HFF-Myc (cell line): ENCODE measurements at regions not wholly inside any gene's neighbourhood (a gene's known extent, or its start where the extent isn't known, plus 50 kb on each side); places are given as distances from the start of the nearest gene placed in this dataset.

Source experiments
- DNase-seq: peaks from one replicate; pipeline ENCODE4 v3.0.0-alpha.2; 2011; ENCODE audit warnings: low read depth; ENCODE audit errors: extremely low read depth
- H3K4me3 ChIP-seq: replicated peaks from 2 replicates; pipeline ENCODE4 v1.5.1; 2011; ENCODE audit warnings: low read depth, mild to moderate bottlenecking, control low read depth, low read length
- TF ChIP-seq, protein P1 (sequence below): IDR thresholded peaks from 2 replicates; pipeline ENCODE4 v1.5.1; 2012; ENCODE audit warnings: mild to moderate bottlenecking, low read depth, low read length, control low read depth; ENCODE audit errors: missing control alignments

GRCh38 chr1:37134599-37134998, 100.3 kb upstream of the GRIK3 start:
- no peak for DNase-seq
- no peak overlapping the region for H3K4me3 ChIP-seq
- TF ChIP-seq, protein P1, sequence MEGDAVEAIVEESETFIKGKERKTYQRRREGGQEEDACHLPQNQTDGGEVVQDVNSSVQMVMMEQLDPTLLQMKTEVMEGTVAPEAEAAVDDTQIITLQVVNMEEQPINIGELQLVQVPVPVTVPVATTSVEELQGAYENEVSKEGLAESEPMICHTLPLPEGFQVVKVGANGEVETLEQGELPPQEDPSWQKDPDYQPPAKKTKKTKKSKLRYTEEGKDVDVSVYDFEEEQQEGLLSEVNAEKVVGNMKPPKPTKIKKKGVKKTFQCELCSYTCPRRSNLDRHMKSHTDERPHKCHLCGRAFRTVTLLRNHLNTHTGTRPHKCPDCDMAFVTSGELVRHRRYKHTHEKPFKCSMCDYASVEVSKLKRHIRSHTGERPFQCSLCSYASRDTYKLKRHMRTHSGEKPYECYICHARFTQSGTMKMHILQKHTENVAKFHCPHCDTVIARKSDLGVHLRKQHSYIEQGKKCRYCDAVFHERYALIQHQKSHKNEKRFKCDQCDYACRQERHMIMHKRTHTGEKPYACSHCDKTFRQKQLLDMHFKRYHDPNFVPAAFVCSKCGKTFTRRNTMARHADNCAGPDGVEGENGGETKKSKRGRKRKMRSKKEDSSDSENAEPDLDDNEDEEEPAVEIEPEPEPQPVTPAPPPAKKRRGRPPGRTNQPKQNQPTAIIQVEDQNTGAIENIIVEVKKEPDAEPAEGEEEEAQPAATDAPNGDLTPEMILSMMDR: no peak

DNA sequence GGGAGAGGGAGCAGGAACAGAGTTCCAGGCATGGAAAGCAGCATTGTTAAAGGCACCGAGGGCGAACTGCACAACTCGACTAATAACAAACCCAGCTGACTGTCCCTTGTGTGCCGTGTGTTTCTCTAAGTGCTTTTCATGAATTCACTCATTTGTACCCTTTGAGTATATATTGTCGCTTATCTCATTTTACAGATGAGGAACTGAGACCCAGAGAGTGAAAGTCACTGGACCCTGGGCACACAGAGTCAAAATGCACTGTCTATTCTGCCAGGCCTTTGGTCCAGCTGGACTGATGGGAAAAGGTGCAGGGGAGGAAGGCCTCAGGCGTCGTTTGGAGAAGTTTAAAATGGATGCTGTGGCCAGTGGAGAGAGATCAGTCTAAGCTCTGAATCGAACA, 100.7 kb upstream of the GRIK3 start:
- TF ChIP-seq, protein P1: no peak
- H3K4me3 ChIP-seq: no peak overlapping the region
- no peak for DNase-seq

DNA sequence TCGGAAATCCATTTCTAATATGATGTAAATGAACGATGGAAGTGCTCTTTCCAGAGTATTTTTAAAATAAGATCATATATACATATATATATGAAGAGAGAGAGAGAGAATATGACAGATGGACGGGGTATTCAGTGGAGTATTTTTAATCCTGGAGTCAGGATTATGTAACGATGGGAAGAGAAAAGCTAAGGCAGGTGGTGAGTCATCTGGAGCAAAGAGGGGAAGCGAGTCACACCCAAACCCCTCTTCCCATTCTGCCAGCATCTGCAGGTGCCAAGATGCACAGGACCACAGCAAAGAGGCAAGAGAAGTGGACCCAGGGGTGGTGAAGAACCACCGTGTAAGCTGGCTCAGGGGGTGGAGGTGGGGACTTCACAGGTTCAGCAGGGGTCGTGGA, 102.7 kb upstream of the GRIK3 start:
- no peak overlapping the region for H3K4me3 ChIP-seq
- TF ChIP-seq, protein P1: no peak
- DNase-seq: no peak

- no peak overlapping the region for H3K4me3 ChIP-seq
- no peak for DNase-seq
- TF ChIP-seq, protein P1: no peak
These were observed 103.3 kb upstream of the GRIK3 start for GRCh38 chr1:37137601-37138000.

- DNase-seq: no peak
- H3K4me3 ChIP-seq: no peak overlapping the region
- TF ChIP-seq, protein P1: no peak
These were observed 109.5 kb upstream of the GRIK3 start for GRCh38 chr1:37143800-37144199.

GRCh38 chr1:37146071-37146470, 111.8 kb upstream of the GRIK3 start:
- no peak for DNase-seq
- TF ChIP-seq, protein P1: no peak
- H3K4me3 ChIP-seq: no peak overlapping the region

- TF ChIP-seq, protein P1: no peak
- H3K4me3 ChIP-seq: no peak overlapping the region
- no peak for DNase-seq
These were observed 113.1 kb upstream of the GRIK3 start for GRCh38 chr1:37147392-37147831.
